OCI-LY3 (cell line): ENCODE measurements at regions not wholly inside any gene's neighbourhood (a gene's known extent, or its start where the extent isn't known, plus 50 kb on each side); places are given as distances from the start of the nearest gene placed in this dataset.

Experiments used
- CTCF ChIP-seq: fragments of 200-600, 300-600 bp; sonication (generic); IDR thresholded peaks from 2 replicates; pipeline ENCODE4 v1.5.1; 2014; ENCODE audit warnings: antibody characterized with exemption, low read length, low read depth
- EZH2phosphoT487 ChIP-seq: fragments of 200-600 bp; shearing (Covaris generic); IDR thresholded peaks from 2 replicates; pipeline ENCODE4 v1.6.1; 2018; ENCODE audit warnings: antibody characterized with exemption, mixed run types, low read depth

- TF ChIP-seq CTCF (no peak), EZH2phosphoT487 (no peak)
These were observed 1518.5 kb downstream of the BRD1 start for GRCh38 chr22:48309115-48309705.
